Naive thymus-derived CD8-positive, alpha-beta T cell (primary cell): ENCODE measurements at regions not wholly inside any gene's neighbourhood (a gene's known extent, or its start where the extent isn't known, plus 50 kb on each side); places are given as distances from the start of the nearest gene placed in this dataset.
"Not testable (repeated sequence)": the region's sequence is repeated elsewhere in the genome, so short reads cannot be mapped to it uniquely, and the experiment has no call there.

Source experiments
- ATAC-seq, 2 donors: fragments of 150-1000 bp; cut with Tn5 transposase in 1 of 2; sonication (Bioruptor Pico), chemical (Tn5 transposase) in 1 of 2; 1 replicate in 1 of 2; 2 replicates in 1 of 2; pipeline ENCODE4 v1.10.0; 2021; ENCODE audit warnings: mild to moderate bottlenecking in 2 of 2, moderate library complexity in 2 of 2
- POLR2A ChIA-PET: fragments of 350-600 bp; sonication (Branson Sonifier 250); formaldehyde crosslinking; loops from one replicate; lab custom pipeline; 2021; ENCODE audit warnings: antibody characterized with exemption; lab: Charles Lee
- DNase-seq, 10 donors: peaks; one replicate each; pipeline versions ENCODE4 v3.0.0 to v3.0.0-alpha.2; 2020 to 2022
- H3K27ac Mint-ChIP-seq, 10 donors: one replicate each; pipeline ENCODE4 v1.8.0; 2020 to 2022; ENCODE audit warnings: mild to moderate bottlenecking in 10 of 10, mixed read lengths in 10 of 10, moderate library complexity in 4 of 10, inconsistent platforms in 1 of 10
- H3K27me3 Mint-ChIP-seq, 5 donors: one replicate each; pipeline ENCODE4 v1.8.0; 2021 to 2022; ENCODE audit warnings: mixed read lengths in 5 of 5
- H3K36me3 Mint-ChIP-seq, 3 donors: one replicate each; pipeline ENCODE4 v1.8.0; 2020 to 2022; ENCODE audit warnings: mixed read lengths in 3 of 3, mild to moderate bottlenecking in 2 of 3, inconsistent platforms in 1 of 3
- H3K4me1 Mint-ChIP-seq, 4 donors: one replicate each; pipeline ENCODE4 v1.8.0; 2021 to 2022; ENCODE audit warnings: mixed read lengths in 4 of 4
- H3K4me3 Mint-ChIP-seq, 10 donors: one replicate each; pipeline ENCODE4 v1.8.0; 2020 to 2022; ENCODE audit warnings: mild to moderate bottlenecking in 10 of 10, mixed read lengths in 10 of 10, moderate library complexity in 6 of 10, inconsistent platforms in 1 of 10
- H3K9me3 Mint-ChIP-seq, 9 donors: one replicate each; pipeline ENCODE4 v1.8.0; 2020 to 2022; ENCODE audit warnings: mixed read lengths in 9 of 9, mild to moderate bottlenecking in 3 of 9, inconsistent platforms in 1 of 9, moderate library complexity in 1 of 9

DNA sequence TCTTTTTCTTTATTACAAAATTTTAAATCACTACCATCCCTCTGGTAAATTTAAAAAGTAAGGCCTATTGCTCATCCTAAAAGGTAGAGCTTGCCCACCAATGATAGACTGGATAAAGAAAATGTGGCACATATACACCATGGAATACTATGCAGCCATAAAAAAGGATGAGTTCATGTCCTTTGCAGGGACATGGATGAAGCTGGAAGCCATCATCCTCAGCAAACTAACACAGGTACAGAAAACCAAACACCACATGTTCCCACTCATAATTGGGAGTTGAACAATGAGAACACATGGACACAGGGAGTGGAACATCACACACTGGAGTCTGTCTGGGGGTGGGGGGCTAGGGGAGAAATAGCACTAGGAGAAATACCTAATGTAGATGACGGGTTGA lies 155.2 kb upstream of the NOCT start:
- DNase-seq, ATAC-seq, H3K9me3 Mint-ChIP-seq, H3K4me3 Mint-ChIP-seq, H3K36me3 Mint-ChIP-seq, POLR2A ChIA-PET, H3K27ac Mint-ChIP-seq, H3K4me1 Mint-ChIP-seq: not testable (repeated sequence)
- H3K27me3 Mint-ChIP-seq, result peaks cover 7 to 28% (median 15%) of the 10 kb centered on the region in 5 donors

DNA sequence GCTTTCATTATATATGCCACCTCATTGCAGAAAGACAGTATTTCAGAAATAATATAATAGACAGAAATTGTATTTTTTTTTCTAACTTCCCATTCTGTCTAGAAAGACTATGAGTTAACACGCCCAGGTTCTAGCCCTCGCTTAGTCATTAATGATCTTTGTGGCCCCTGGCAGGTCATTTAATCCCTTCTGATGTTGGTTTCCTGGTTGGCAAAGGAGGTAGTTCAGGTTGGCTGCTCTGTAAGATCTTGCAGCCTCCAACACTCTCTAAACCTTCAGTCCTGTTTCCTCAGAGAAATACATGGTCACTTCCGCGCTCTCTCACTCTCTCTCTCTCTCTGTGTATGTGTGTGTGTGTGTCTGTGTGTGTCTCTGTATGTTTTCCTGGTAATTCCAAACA lies 156.3 kb upstream of the NOCT start:
- Mint-ChIP-seq H3K27me3 (peaks cover 7 to 31% (median 12%) of the 10 kb centered on the region in 5 donors), H3K36me3 (peaks cover 0 to 7% (median 0%) of the 10 kb centered on the region in 3 donors), H3K4me1 (peaks cover 0 to 2% (median 0%) of the 10 kb centered on the region in 4 donors), H3K4me3 (no peak overlapping the region), H3K9me3 (peaks cover 0 to 11% (median 0%) of the 10 kb centered on the region in 9 donors), H3K27ac (no peak overlapping the region)
- POLR2A ChIA-PET, result no interaction called here
- ATAC-seq (no peak), DNase-seq (no peak)

DNA sequence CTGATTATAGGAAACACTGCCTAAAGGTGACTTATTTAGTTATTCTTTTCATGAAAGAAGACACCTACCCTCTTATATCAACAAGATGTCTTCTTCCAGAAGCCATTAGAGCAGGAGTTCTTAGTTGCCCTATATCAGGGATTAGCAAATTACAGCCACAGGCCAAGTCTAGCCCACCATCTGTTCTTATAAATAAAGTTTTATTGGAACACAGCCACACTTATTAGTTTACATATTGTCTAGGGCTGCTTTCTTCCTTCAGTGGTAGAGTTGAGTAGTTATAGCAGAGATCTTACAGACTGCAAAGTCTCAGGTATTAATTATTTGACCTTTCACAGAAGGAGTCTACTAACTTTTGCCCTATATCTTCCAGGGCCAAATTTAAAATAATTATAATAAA lies 157.2 kb upstream of the NOCT start:
- POLR2A ChIA-PET, result no interaction called here

DNA sequence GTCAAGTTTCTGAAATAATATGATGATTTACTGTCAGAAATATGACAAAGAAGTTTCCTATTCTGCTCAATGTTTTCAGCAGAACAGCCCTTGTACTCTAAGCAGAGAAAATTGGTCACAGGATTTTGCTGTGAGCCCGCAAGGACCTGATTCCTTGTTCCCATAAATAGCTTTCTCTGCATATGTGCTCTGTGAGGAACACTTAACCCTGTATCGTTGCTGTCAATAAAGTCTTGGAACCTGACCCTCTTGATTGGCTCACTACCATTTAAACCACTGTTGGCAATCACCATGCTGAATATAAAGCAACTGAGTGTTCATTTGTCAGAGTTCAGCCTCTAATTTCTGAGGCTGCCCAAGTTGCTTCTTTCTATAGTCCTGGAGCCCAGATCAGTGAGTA lies 158.2 kb upstream of the NOCT start:
- no peak for ATAC-seq
- H3K4me3 Mint-ChIP-seq, result no peak overlapping the region
- H3K27ac Mint-ChIP-seq, result no peak overlapping the region

More for the DNA sequence above, 157.2 kb upstream of the NOCT start:
- H3K36me3 Mint-ChIP-seq, result peaks cover 0 to 7% (median 0%) of the 10 kb centered on the region in 3 donors
- peaks cover 7 to 31% (median 12%) of the 10 kb centered on the region in 5 donors for H3K27me3 Mint-ChIP-seq
- peaks cover 0 to 2% (median 0%) of the 10 kb centered on the region in 4 donors for H3K4me1 Mint-ChIP-seq
- H3K27ac Mint-ChIP-seq, result no peak overlapping the region
- ATAC-seq (no peak), DNase-seq (no peak)
- H3K4me3 Mint-ChIP-seq, result no peak overlapping the region
- H3K9me3 Mint-ChIP-seq, result peaks cover 0 to 11% (median 0%) of the 10 kb centered on the region in 9 donors

DNA sequence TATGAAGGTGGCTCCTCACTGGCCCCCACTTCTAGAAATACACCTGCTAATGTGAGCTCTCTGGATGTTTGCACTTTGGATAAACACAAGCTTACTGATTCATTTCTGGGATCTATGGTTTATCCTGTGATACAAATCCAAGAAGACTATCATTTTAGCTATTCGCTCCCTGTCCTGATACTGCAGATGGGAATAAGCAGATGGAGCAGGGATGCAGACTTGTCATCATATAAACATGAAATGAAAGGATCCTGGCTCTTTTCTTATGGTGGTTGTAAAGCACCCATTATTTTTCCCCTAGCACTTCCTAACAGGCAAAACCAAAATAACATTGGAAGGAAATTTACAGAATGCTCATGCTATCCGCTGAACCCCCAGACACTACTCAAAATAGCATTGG lies 162.9 kb upstream of the NOCT start:
- DNase-seq (no peak), ATAC-seq (no peak)
- no peak overlapping the region for H3K27ac Mint-ChIP-seq
- peaks cover 0 to 11% (median 0%) of the 10 kb centered on the region in 3 donors for H3K36me3 Mint-ChIP-seq
- peaks cover 0 to 16% (median 0%) of the 10 kb centered on the region in 9 donors for H3K9me3 Mint-ChIP-seq
- H3K4me3 Mint-ChIP-seq, result no peak overlapping the region
- H3K27me3 Mint-ChIP-seq, result peaks cover 2 to 25% (median 14%) of the 10 kb centered on the region in 5 donors
- peaks cover 2 to 10% (median 3%) of the 10 kb centered on the region in 4 donors for H3K4me1 Mint-ChIP-seq
- POLR2A ChIA-PET, result no interaction called here

More for the DNA sequence above, 158.2 kb upstream of the NOCT start:
- Mint-ChIP-seq H3K27me3 (peaks cover 7 to 28% (median 12%) of the 10 kb centered on the region in 5 donors), H3K4me1 (peaks cover 0 to 2% (median 0%) of the 10 kb centered on the region in 4 donors), H3K9me3 (peaks cover 0 to 16% (median 0%) of the 10 kb centered on the region in 9 donors), H3K36me3 (peaks cover 0 to 11% (median 0%) of the 10 kb centered on the region in 3 donors)
- no peak for DNase-seq
- POLR2A ChIA-PET, result no interaction called here

DNA sequence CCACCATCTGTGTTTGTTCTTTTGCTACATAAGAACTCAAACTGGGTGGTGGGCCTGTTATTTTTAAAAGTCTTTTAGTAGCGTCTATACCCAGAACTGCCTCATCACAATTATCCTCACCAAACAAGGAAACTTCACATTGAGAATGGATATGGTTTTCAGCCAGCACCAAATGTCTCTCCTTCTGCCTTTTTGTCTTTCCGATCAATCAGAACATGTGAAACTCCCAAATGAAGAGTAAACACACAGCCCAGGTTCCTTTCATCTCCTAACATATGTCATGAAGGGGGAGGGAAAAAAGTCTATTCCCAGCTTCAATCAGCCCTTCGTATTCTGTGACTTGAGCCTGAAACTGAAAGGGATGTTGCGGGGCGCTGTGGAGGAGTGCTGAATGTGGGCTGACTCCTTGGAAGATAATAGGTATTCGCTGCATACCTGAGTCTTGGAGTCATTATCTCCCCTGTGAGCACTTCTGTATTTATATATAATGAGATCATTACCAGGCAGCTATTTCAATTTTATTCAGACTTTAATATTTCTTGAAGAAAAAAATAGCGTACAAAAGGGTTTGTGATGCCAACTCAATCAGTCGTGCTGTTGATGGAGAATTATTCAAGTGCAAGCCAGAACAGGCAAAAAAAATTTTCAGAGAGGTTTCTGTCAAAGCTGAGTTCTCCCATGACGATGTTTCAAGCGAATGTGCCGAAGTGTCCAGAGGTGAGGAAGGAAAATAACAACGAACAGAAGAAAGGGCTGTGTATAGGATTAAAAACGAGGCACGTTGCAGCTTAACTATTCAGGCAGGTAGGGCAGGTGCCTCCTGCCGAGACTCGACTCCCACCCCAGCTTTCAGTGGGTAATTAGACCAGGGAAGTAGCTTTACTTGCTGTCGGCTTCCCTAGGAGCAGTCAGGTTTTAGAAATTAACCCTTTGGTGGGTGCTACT lies 163.9 kb upstream of the NOCT start:
- POLR2A ChIA-PET, result no interaction called here
- DNase-seq, result no peak
- H3K36me3 Mint-ChIP-seq, result peaks cover 0 to 11% (median 0%) of the 10 kb centered on the region in 3 donors
- H3K9me3 Mint-ChIP-seq, result peaks cover 0 to 16% (median 0%) of the 10 kb centered on the region in 9 donors
- ATAC-seq, result no peak
- peak overlapping the region in 3 of 10 donors; percentile 16 to 50 (median 41) for H3K4me3 Mint-ChIP-seq
- H3K4me1 Mint-ChIP-seq, result peaks cover 2 to 10% (median 3%) of the 10 kb centered on the region in 4 donors
- H3K27me3 Mint-ChIP-seq, result peaks cover 1 to 25% (median 14%) of the 10 kb centered on the region in 5 donors
- no peak overlapping the region for H3K27ac Mint-ChIP-seq

DNA sequence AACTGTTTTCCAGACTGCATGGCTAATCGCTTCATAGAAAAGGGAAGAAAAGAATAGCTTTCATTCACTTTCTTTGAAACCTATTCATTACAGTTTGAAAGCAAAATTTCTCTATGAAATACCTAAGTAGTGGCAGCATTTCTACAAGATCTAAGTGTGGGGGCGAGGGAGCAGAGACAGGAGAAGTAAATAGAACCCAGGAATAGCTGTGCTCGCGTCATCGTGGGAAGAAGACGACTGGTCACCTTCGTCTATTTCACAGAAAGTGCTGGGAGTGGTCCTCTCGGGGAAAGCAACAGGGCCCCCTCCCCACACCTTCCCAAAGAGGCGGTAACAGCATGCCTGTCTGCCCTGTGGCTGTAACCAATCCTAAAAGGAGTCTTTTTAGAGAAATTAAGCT lies 169.9 kb upstream of the NOCT start:
- POLR2A ChIA-PET, result no interaction called here
- no peaks in the 10 kb centered on the region for H3K4me1 Mint-ChIP-seq
- no peaks in the 10 kb centered on the region for H3K36me3 Mint-ChIP-seq
- peaks cover 5 to 21% (median 6%) of the 10 kb centered on the region in 5 donors for H3K27me3 Mint-ChIP-seq
- H3K9me3 Mint-ChIP-seq, result no peaks in the 10 kb centered on the region
- DNase-seq (no peak), ATAC-seq (no peak)
- no peak overlapping the region for H3K27ac Mint-ChIP-seq
- H3K4me3 Mint-ChIP-seq, result no peak overlapping the region

DNA sequence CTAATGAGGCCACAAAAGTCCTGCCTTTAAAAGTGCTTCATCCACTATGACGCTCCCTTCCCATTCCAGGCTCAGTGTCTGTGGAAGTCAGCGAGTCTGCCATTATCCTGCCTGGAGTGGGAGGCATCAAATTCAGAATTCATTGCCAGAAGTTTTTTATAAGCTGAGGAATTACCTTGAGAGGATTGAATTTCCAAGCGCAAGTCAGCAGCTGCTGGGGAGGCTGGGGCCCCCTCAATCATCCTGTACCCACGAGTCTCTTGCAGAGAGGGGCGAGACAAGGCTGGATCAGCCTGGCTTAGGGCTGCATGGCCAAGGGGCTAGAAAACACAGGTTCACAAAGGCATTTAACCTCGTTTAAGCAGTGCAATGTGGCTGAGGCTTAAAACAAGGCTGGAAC lies 170.5 kb upstream of the NOCT start:
- Mint-ChIP-seq H3K27me3 (peaks cover 5 to 21% (median 6%) of the 10 kb centered on the region in 5 donors), H3K4me3 (no peak overlapping the region), H3K27ac (no peak overlapping the region), H3K9me3 (no peaks in the 10 kb centered on the region), H3K4me1 (no peaks in the 10 kb centered on the region), H3K36me3 (no peaks in the 10 kb centered on the region)
- DNase-seq (no peak), ATAC-seq (no peak)
- POLR2A ChIA-PET, result no interaction called here

DNA sequence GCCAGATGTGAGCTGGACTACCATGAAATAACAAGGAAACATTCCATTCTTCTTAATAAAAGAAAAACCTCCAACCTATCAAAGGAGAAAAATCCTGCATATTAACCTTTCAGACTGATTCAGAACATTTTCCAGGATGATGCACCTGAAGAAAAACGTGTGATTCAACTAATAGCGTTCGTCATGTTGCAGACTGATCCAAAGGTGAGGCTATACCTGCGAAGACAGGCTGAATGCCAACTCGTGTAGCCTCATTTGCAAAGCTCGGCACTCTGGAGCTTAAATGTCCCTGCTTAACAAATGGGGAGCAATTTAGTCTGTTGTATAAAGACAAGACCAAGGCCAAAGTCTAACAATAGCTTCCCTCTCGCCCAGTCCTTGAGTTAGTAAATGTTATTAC lies 172.0 kb upstream of the NOCT start:
- POLR2A ChIA-PET, result no interaction called here
- ATAC-seq, result no peak

DNA sequence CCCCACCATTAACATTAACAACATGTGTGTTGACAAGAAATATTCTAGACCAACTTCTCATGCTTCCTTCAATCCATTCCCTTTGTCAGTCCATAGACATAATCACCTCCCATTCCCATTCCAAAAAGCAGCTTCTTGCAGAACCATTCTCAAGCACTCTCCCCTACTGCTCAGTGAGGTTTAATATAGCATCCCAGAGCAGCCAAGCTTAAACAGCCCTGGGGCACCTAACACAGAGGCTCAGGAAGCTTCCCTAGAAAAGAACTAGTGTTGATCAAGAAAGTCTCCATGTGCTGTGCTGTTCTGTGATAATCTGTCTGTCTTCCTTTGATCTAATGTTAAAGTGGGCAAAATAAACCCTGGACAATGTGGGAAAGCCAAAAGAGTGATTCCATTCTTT lies 174.2 kb upstream of the NOCT start:
- Mint-ChIP-seq H3K36me3 (no peaks in the 10 kb centered on the region), H3K9me3 (no peaks in the 10 kb centered on the region), H3K27ac (no peak overlapping the region), H3K4me1 (no peaks in the 10 kb centered on the region), H3K27me3 (peaks cover 5 to 23% (median 11%) of the 10 kb centered on the region in 5 donors), H3K4me3 (no peak overlapping the region)
- DNase-seq (no peak), ATAC-seq (no peak)
- POLR2A ChIA-PET, result no interaction called here

More for the DNA sequence above, 172.0 kb upstream of the NOCT start:
- DNase-seq, result no peak
- Mint-ChIP-seq H3K9me3 (no peaks in the 10 kb centered on the region), H3K27me3 (peaks cover 3 to 21% (median 8%) of the 10 kb centered on the region in 5 donors), H3K4me1 (no peaks in the 10 kb centered on the region), H3K4me3 (no peak overlapping the region), H3K27ac (no peak overlapping the region), H3K36me3 (no peaks in the 10 kb centered on the region)

DNA sequence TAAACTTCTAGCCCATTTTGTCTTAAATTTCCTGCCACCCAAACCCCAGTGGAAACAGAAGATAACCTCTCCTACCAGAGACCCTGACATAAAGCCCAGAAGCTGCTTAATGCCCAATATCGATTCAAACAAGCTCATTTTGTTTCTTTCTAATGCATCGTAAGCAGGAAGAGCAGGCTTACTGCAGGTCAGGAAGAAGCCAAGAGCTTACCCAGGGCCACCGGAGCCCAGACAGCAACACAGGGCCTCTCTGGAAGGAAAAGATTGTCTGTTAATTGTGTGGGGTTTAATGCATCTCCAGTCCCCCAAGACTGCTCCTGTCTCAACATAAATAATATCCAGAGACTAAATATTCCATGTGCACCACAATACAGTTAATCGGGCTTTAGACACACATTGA lies 177.3 kb upstream of the NOCT start:
- DNase-seq (no peak), ATAC-seq (no peak)
- Mint-ChIP-seq H3K36me3 (no peaks in the 10 kb centered on the region), H3K4me3 (no peak overlapping the region), H3K4me1 (no peaks in the 10 kb centered on the region), H3K27ac (no peak overlapping the region), H3K27me3 (peaks cover 9 to 39% (median 13%) of the 10 kb centered on the region in 5 donors), H3K9me3 (peaks cover 0 to 4% (median 0%) of the 10 kb centered on the region in 9 donors)
- POLR2A ChIA-PET, result no interaction called here

DNA sequence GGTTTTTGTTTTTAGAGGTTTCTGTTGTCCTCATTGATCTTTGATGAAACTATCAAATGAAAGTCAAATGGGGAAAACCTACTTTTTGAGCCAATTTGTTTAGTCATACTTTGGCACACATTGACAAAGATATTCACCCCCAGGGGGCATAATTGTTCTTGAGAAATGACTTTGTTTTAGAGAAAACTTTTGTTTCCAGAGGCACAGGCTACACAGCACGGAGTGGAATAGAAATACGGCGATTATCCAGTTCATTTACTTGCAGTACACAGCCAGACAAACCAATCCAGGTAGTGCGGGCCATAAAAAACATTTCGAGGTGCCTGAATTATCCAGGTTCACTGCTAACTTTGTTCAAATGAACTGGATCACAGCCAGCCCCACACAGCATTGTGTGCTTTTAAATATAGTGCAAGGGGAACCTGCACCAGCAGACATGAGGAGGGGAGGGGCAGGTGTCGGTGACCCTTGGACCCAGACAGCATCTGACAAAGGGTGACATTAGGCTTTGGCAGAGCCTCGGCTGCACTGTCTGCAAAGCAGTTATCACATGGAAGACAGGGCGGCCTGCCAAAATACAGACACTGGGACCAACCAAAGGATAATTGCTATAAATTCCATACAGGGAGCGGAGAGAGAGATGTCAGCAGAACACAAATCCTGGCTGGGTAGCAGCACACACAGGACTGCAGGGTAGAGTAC lies 179.6 kb upstream of the NOCT start:
- Mint-ChIP-seq H3K27me3 (peaks cover 10 to 29% (median 13%) of the 10 kb centered on the region in 5 donors), H3K27ac (no peak overlapping the region), H3K4me3 (no peak overlapping the region), H3K36me3 (no peaks in the 10 kb centered on the region), H3K9me3 (peaks cover 0 to 4% (median 0%) of the 10 kb centered on the region in 9 donors), H3K4me1 (no peaks in the 10 kb centered on the region)
- ATAC-seq, result no peak
- DNase-seq, result no peak
- POLR2A ChIA-PET, result no interaction called here

DNA sequence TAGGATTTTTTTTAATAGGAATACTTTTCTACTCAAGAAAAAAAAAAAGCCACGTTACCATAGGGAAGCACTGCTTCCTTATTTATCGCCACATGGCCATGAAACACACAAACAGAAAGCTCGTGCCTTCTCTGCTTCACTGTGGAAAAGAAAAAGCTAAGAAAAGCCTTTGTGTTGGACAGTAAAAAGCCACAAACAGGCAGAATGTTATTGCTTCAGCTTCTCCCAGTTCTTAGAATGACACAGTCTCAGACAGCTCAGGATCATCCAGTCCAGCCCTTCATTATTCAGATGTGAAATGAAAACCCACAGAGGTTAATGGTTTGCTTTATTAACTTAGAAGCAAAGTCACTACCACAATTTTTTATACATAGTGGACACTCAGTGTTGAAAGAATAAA lies 181.6 kb upstream of the NOCT start:
- Mint-ChIP-seq H3K27me3 (peaks cover 5 to 25% (median 13%) of the 10 kb centered on the region in 5 donors), H3K9me3 (peaks cover 0 to 4% (median 0%) of the 10 kb centered on the region in 9 donors), H3K36me3 (no peaks in the 10 kb centered on the region), H3K27ac (no peak overlapping the region), H3K4me3 (no peak overlapping the region), H3K4me1 (no peaks in the 10 kb centered on the region)
- no peak for DNase-seq
- no peak for ATAC-seq
- POLR2A ChIA-PET, result no interaction called here
